CMK (cell line): ENCODE measurements at regions not wholly inside any gene's neighbourhood (a gene's known extent, or its start where the extent isn't known, plus 50 kb on each side); places are given as distances from the start of the nearest gene placed in this dataset.
"Not testable (repeated sequence)": the region's sequence is repeated elsewhere in the genome, so short reads cannot be mapped to it uniquely, and the experiment has no call there.

Experiments
- DNase-seq: peaks from one replicate; pipeline ENCODE4 v3.0.0-alpha.2; 2010; ENCODE audit warnings: low read depth

- peak; percentile 87 for DNase-seq
Observed at GRCh38 chr12:131229426-131230339, 276.0 kb downstream of the ADGRD1 start.

- no peak for DNase-seq
Observed at GRCh38 chr12:131230340-131231031, 276.8 kb downstream of the ADGRD1 start.

- DNase-seq = peak; percentile 52
Observed at GRCh38 chr12:131231032-131231980, 277.6 kb downstream of the ADGRD1 start.

- no peak for DNase-seq
Observed at GRCh38 chr12:131232036-131232435, 278.3 kb downstream of the ADGRD1 start.

- not testable (repeated sequence) for DNase-seq
Observed at GRCh38 chr12:131232872-131233271, 279.2 kb downstream of the ADGRD1 start.

- DNase-seq = not testable (repeated sequence)
Observed at GRCh38 chr12:131233850-131234789, 280.4 kb downstream of the ADGRD1 start.

- not testable (repeated sequence) for DNase-seq
Observed at GRCh38 chr12:131234841-131235271, 281.1 kb downstream of the ADGRD1 start.

- DNase-seq = no peak
Observed at GRCh38 chr12:131235871-131236271, 282.2 kb downstream of the ADGRD1 start.

- no peak for DNase-seq
Observed at GRCh38 chr12:131239384-131240094, 285.8 kb downstream of the ADGRD1 start.

GRCh38 chr12:131241517-131241916 lies 287.8 kb downstream of the ADGRD1 start:
- no peak for DNase-seq

- peak; percentile 95 for DNase-seq
Observed at GRCh38 chr12:131242741-131243496, 289.2 kb downstream of the ADGRD1 start.

GRCh38 chr12:131244157-131244688 lies 290.5 kb downstream of the ADGRD1 start:
- not testable (repeated sequence) for DNase-seq

GRCh38 chr12:131245161-131245560 lies 291.5 kb downstream of the ADGRD1 start:
- not testable (repeated sequence) for DNase-seq

- DNase-seq = no peak
Observed at GRCh38 chr12:131245564-131246355, 292.1 kb downstream of the ADGRD1 start.

GRCh38 chr12:131247026-131247725 lies 293.5 kb downstream of the ADGRD1 start:
- DNase-seq = not testable (repeated sequence)

- DNase-seq = not testable (repeated sequence)
Observed at GRCh38 chr12:131247875-131248274, 294.2 kb downstream of the ADGRD1 start.

GRCh38 chr12:131249246-131250027 lies 295.7 kb downstream of the ADGRD1 start:
- DNase-seq = no peak
